ENCODE measurements at regions not wholly inside any gene's neighbourhood (a gene's known extent, or its start where the extent isn't known, plus 50 kb on each side); places are given as distances from the start of the nearest gene placed in this dataset.
A peak's percentile ranks its signal among the peaks of the same experiment; 100 is the strongest.
"Not testable (repeated sequence)": the region's sequence is repeated elsewhere in the genome, so short reads cannot be mapped to it uniquely, and the experiment has no call there.

DNA sequence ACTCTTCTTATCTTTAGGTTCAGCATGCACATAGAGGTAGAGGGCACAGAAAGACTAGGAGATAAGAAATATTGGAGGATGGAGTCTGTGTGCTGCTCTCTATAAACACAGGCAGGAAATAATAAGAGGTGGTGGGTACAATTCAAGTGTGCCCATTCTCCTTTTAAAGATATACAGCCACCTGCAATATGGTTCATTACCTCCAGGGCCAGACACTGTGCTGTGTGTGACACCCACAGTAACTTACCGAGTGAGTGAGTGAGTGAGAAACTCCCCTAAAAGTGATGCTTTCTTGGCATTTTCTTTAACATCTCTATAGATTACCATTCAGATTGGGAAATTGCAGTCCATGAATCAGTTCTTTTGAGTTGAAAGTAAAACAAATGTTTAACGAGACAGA, 311.8 kb upstream of the KCNN2 start:
- DNase-seq (ENCODE audit: low read depth, low spot score) = no peak

DNA sequence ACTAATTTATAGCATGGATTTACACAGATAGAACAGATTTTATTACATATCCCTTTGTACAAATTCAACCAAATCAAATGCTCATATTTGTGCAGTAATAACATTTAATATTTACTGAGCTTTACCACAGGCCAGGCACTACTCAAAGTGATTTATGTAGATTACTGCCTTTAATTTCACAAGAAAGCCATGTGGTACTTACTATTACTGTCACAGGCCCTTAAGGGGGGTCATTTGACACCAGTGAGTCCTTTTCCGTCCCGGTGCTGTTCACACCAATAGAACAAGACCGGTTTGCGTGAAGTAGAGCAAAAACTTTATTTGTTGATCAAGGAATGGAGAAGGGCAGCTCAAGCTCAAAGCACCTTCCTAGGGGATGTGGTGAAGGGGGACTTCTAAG, 308.5 kb upstream of the KCNN2 start:
- DNase-seq (ENCODE audit: low read depth, low spot score) = no peak

DNA sequence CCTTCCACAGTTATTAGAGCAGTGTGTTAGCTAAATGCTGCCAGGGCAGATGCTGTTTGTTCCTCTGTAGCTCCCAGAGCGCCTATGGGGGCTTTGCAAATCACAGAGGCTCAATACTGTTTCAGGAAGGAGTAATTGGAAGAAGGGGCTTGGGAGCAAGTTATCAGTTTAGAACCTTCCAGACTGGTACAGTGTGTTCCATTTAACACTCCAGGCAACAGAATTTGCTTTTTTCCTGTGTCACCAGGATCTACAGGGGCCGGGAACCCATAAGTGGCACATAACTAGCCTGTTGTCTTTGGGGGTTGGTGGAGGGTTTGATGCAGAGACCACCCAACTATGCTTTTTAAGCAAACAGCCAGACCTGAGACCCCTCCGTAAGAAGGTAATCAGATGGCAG, 307.3 kb upstream of the KCNN2 start:
- DNase-seq (ENCODE audit: low read depth, low spot score) = no peak

DNA sequence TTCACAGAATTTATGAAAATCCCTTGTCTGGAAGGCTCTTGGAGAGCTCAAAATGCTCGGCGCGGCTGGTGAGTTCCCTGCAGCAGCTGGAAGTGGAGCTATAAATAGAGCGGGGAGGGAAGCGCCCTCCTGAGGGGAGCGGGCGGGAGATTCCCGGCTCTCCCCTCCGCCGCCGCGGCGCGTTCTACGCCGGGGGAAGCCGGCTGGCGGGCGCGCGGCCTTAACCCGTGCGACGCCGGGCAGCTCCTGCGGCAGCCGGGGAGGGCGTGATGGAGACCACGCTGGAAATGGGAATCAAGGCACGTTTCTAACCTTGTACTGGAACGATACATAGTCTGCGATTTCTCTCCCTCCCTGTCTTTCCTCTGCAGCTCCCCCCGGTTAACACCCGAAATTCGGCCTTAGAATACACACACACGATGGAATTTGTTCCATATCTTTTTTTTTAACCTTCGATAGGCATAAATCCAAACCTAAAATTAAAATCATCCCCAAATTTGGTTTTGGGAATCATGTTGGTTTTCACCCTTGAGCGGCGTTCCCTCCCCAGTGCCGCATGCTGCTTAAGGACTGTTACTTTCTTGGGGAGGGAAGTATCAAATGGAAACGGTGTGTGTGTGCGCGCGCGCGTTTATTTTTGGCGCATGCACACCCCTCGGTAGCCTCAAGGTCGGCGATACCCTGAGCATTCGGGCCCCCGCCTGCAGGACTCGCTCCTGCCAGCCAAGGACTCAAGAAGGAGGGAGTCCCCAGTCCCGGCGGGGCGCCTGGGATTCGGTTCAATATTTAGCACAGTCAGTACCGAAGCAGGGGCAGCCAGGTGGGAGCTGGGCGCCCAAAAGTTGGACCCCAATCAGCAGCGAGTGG, 306.3 kb upstream of the KCNN2 start:
- DNase-seq (ENCODE audit: low read depth, low spot score) = peak; percentile 88

DNA sequence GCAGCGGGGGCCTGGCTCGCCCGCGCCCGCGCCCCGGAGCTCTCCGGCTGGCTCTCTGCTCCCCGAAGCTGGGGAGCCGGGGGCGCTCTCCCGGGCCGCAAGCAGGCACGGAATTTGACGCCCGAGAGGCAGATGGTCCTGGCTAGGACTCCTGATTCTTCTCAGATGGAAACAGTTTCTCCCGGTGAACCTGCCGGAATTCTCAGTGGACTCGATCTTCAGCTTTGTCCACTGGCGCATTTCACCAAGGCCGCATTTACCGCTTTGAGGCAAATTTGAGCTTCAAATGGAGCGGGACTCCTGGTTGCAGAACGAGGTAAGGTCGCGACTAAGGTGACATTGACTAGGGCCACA, 305.7 kb upstream of the KCNN2 start:
- peak; percentile 44 for DNase-seq (ENCODE audit: low read depth, low spot score)

DNA sequence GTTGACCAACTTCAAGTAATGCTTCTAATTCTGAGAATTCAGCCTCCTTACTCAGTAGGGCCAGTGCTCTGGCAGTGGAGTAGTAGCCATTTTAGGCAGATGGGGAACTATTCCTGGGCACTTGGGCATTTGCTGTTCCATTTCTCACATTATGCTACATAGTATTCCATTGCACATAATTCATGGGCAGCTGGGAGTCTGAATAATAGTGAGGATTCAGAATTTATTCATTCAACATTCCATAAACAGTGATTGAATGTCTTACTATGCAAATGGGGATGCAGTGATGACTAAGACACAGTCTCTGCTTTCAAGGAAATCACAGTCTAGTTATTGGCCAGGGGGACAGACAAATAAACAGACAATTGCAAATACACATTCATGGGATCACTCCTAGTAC, 301.0 kb upstream of the KCNN2 start:
- DNase-seq (ENCODE audit: low read depth, low spot score) = no peak

DNA sequence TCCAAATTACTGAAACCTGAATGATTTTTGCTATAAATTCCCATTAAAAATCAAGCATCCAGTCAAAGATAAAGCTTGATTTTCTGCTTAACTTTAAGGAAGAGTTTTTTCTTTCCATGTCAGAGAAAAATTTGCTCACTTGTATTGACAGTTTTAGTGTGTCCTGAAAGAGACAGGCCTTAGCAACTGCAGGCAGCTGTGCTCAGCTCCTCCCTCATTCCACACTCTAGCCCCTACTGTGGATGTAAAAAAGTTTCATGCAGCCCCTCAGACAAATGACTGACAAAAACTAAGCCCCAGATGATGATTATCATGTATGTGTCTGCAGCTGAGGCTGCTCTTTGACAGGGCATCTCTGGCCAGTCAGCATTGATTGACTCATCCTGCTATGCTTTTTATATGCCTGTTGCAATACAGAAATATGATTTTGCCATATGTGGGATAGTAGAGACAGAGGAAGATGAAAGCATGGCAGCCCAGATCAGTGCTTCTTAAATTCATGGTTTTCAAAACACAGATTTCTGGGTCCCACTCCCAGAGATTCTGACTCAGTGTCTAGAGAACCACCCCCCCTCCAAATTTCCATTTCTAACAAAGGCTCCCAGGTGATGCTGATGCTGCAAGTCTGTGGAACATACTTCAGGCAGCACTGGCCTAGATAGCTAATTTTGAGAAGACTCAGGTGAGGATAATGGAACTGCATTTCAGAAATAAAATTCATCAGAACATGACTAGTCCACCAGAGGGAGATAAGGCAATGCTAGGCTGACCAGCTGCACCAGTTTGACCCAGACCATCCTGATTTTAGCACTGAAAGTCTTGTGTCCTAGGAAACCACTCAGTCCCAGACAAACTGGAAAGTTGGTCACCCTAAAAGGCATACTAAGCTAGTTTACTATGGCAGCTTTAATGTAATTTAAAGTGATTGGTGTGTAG, 298.7 kb upstream of the KCNN2 start:
- DNase-seq (ENCODE audit: low read depth, low spot score) = no peak

DNA sequence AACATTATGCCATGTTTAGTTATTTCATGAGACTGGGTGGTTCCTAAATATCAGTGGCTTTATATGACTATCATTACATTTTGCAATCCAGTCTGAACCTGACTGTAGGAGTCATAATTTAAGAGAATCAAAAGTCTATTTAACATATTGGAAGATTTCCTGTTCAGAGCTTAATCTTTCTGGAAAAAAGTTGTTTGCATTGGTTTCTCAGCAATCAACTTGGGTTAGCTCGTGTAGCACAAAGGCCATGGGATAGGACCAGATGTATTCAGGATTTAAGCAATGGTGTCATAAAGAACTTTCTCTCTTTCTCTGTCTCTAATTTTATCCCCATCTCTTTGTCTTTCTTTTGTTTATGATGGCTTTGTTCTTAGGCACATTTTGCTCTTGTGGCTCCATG, 296.0 kb upstream of the KCNN2 start:
- DNase-seq (ENCODE audit: low read depth, low spot score) = no peak

DNA sequence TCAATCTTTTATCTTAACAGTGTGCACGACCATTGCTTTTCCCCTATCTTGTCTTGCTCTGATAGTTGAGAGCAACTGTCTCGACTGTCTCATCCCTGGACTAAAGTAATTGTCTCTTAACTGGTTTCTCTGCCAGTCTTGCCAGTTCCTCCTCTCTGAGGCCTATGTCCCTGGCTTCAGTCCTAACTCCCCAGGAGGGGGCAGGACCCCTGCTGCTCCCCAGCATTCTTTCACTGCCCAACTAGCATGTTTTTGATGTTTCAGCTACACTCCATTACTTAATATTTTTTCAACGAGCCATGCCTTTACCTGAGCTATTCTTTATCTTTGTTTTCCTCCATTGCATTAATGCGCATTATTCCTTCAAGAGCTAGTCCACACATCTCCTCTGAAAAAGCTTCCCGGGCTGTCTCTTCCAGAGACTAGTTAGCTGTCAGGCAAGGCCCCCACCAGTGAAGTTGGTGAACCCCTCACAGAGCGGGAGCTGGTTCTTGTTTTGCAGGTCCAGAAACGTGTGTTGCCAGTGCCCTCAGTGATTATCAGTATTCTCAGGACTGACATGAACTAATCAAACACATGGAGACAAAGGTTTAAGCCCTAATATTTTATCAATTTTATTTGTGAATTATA, 291.7 kb upstream of the KCNN2 start:
- DNase-seq (ENCODE audit: low read depth, low spot score) = no peak

DNA sequence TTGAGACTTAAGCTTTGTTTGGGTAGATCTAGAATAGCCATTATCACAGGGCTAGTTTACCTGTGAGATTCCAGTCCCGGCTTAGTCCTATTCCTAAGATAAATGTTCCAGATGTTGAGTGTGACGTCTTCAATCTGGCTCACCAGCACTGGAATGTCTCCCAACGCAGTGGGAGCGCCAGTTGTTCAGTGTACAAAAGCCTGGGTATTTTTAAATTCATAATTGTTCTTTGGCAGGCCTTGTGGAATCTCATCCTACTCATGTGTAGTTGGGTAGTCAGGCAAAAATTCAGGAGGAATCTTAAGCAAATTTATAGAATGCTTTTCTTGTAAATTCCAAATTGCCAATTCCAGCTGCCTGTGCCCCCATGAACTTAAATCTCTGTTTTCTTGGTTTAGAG, 272.6 kb upstream of the KCNN2 start:
- no peak for DNase-seq (ENCODE audit: low read depth, low spot score)

DNA sequence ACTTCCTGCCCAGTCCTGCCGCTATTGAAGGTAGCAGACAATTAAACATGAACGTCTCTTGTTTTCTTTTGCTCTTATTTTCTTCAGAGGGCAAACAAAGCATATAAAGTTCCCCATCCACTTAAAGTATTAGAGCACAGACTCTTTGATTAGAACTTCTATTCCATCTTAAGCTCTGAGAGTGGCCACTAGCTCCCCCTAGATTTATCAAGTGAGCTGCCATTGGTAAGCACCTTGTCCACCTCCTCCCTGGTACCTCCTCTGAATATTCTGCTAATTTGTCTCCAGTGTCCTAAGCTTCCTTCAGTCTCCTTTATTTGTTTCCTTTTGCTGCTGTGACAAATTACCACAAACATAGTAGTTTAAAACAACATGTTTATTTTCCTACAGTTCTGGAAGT, 264.3 kb upstream of the KCNN2 start:
- no peak for DNase-seq (ENCODE audit: low read depth, low spot score)

DNA sequence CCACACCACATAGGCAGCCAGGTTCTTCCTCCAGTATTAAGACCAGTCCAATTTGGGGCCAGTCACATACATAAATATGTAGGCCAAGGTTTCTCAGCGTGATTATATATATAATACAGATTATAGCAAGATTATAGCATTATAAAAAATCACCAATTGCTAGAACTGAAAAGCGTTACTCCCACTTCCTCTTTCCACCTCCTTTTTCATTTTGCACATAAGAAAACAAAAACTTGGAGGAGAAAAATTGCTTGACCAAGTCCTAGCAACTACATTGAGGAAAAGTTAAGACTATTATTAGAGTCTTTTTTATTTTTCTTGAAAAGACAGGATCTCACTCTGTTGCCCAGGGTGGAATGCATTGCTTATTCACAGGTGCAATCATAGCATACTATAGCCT, 262.7 kb upstream of the KCNN2 start:
- no peak for DNase-seq (ENCODE audit: low read depth, low spot score)

DNA sequence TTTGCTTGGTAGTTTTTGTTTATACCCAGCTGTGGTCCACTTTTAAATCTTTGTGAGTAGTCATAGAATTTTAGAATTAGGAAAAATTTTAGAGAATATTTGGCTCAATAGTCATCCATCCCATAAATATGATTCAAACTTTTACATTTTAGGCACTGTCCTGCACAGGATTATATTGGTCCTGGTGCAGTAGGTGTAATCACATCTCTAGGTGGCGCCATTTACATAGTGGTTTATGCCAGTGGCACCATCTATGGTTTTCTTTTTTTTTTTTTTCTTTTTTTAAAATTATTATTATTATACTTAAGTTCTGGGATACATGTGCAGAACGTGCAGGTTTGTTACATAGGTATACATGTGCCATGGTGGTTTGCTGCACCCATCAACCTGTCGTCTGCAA, 260.7 kb upstream of the KCNN2 start:
- no peak for DNase-seq (ENCODE audit: low read depth, low spot score)

DNA sequence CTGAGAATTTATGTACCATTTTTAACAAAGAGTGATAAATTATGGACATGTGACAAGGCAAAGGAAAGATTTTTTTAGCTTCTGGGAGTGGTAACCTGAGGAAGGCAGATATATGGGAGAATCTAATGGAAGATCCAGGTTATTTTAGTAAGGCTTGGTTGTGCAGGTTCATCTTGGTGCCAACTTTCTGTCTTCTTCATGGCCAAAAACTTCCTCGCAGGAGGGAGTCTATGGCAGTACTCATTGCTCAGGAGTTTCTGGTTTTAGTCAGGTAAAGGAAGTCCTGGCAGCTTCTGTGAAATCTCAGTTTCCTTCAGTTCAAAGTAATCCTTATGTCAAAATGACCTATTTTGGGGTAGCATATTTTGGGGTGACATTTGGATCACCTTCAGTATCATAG, 248.3 kb upstream of the KCNN2 start:
- DNase-seq (ENCODE audit: low read depth, low spot score) = no peak

DNA sequence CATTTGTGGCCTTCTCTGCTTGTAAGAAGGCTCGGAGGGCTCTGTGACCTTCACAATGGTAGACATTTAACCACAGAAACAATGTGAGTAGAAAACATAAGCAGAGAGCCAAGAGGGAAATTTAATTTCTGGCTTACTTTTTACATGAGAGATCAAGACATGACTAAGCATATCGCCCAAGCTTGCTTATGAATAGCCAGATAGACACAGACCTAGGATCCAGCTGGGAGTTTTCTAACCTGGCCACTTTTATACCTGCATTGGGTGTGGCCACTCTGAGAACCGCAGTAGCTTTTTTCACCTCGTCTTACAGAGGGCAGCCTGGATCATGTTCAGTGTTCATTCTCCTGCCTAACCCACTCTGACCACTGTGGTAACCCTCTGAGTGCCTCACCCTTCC, 244.9 kb upstream of the KCNN2 start:
- no peak for DNase-seq (ENCODE audit: low read depth, low spot score)

DNA sequence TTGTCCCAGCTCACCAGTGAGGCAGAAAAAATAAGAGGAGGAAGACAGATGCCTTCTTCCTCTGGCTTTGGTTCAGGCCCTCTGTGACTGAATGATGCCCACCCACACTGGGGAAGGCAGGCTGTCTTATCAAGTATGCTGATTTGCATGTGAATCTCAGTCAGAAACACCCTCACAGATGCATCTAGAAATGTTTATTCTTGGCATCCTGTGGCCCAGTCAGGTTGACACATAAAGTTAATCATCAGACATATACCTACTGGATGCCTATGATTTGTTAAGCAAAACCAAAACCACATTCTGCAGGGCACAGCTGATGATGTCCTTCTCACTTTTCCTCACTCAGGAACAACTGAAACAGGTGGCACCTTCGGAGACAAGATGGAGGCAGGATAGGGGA, 243.4 kb upstream of the KCNN2 start:
- DNase-seq (ENCODE audit: low read depth, low spot score) = no peak

DNA sequence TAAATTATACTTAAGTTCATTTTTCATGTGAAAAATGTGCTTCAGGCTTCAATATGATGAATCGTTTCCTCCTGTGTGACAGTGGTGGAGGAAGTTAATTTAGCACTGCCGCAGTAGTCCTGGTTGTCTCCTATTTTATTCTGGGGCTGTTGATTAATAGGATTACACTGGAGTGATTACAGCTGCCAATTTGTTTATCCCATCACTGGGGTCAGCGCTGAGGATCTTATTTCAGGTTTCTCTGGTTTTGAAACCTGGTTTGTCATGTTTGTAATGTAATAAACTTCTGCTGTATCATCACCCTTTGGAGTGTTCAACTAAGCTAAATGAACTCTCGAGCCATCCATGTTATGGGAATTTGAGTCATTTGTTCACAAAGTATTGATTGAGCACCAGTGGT, 241.7 kb upstream of the KCNN2 start:
- DNase-seq (ENCODE audit: low read depth, low spot score) = no peak

DNA sequence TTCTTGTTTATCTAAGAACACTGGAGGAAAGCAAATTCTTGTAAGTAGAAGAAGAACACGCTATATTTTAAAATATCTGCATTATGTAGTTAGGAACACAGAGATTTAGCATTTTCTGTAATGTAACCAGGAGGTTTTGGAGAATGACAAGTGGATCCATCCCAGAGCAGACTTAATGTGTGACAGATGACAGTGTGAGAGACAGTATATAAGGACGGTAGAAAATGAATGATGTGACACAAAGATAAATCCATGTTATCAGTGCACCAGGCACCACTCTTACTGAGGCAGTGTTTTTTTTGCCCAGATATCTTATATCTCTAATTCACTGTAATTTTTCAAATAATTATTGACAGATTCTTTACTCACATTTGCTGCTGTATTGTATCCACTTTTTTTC, 239.0 kb upstream of the KCNN2 start:
- DNase-seq (ENCODE audit: low read depth, low spot score) = no peak

DNA sequence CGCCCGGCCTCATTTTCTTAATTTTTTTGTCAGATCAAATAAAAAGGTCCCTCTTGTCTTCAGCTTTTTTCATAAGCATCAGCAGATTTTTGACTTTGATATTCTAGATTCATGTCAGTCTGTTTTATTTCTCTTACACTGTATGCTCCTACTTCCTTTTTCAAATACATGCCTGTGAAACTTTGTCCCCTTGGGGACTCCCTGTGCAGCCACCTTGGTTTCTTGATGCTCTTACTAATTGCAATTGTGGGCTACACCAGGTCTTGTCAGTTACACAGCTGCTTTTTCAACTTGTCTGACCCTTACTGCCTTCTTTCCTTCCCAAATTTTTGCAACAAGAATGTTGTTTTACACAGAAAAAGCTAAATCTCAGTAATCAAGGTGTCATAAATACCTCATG, 238.2 kb upstream of the KCNN2 start:
- no peak for DNase-seq (ENCODE audit: low read depth, low spot score)

DNA sequence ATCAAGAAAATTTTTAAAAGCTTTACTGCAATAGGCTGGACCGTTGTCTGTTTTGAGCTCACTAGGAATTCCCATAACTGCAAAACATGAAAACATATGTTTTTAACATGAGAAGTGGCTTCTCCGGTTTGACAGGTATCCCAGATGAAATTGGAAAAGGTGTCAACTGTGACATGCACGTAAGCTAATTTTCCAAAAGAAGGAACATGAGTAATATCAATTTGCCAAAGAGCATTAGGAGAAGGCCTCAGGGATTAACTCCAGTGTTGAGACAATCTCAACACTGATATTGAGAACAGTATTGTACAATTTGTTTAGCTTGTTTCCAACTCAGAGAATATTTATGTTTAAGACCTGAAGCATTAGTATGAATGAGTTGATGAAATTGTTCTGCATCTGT, 215.5 kb upstream of the KCNN2 start:
- DNase-seq (ENCODE audit: low read depth, low spot score) = no peak

DNA sequence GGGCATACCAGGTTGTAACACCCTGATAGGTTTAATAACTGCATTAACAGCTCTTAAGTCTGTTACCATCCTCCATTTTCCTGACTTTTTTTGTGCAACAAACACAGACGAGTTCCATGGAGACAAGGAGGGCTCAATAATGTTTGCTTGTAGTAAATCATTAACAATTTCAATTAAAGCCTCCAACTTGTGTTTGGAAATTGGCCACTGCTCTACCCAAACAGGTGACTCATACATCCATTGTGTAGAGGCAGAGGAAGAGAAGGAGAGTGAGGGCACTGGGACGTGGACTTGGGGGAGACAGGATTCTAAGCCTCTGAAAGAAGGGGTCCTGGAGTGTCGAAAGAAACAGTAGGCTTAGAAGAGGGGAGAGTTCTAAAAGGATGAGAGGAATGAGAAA, 213.6 kb upstream of the KCNN2 start:
- DNase-seq (ENCODE audit: low read depth, low spot score) = no peak

DNA sequence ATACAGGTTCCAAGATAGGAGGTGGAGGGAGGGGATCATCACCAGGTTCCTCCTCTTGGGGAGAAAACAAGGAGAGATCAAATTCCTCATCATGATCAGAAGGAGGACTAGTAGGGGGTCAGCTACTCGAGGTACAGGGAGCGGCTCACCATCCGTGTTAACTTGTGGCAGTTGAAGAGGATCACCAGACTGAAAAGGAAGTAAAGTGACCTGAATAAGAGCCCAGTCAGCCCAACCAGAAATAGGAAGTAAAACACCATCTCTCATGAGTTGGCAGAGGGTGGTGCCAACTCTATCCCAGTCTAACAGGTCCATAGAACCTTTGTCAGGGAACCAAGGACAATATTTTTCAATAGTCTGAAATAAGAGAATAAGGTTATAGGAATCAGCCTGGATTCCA, 213.1 kb upstream of the KCNN2 start:
- not testable (repeated sequence) for DNase-seq (ENCODE audit: low read depth, low spot score)

All from ELF-1 (cell line).